ENCODE measurements at regions not wholly inside any gene's neighbourhood (a gene's known extent, or its start where the extent isn't known, plus 50 kb on each side); places are given as distances from the start of the nearest gene placed in this dataset.

- FAIRE-seq: peak; percentile 92
- H3K18ac ChIP-seq (ENCODE audit: extremely low read depth, low read length): no peak overlapping the region
- TF ChIP-seq, protein P1, sequence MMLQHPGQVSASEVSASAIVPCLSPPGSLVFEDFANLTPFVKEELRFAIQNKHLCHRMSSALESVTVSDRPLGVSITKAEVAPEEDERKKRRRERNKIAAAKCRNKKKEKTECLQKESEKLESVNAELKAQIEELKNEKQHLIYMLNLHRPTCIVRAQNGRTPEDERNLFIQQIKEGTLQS (IDR thresholded peaks at IDR 0.05; ENCODE audit: insufficient read depth, low read depth, low read length): no peak
- TF ChIP-seq PHF8 (conservative IDR thresholded peaks at IDR 0.05; ENCODE audit: low read depth, low read length) (no peak), BRCA1 (IDR thresholded peaks at IDR 0.05; ENCODE audit: low read depth, low read length) (no peak), TAF1 (IDR thresholded peaks at IDR 0.05; ENCODE audit: low read depth, low read length) (no peak), SIX5 (IDR thresholded peaks at IDR 0.05; ENCODE audit: low read depth, low read length) (no peak), ATF2 (IDR thresholded peaks at IDR 0.05; ENCODE audit: low read length) (no peak), YY1 (IDR thresholded peaks at IDR 0.05; ENCODE audit: low read depth, low read length) (no peak), POLR2AphosphoS5 (IDR thresholded peaks at IDR 0.05; ENCODE audit: low read depth, low read length) (no peak), CTCF (IDR thresholded peaks at IDR 0.05; ENCODE audit: control extremely low read depth in 1 of 3, insufficient read depth in 1 of 3, low read depth in 1 of 3, low read length in 3 of 3) (no peak), RFX5 (IDR thresholded peaks at IDR 0.05; ENCODE audit: borderline replicate concordance, low read depth, low read length) (no peak)
Measured at GRCh38 chrX:43008356-43008755, 230.4 kb upstream of the PPP1R2C start.

More at GRCh38 chrX:43008356-43008755, 230.4 kb upstream of the PPP1R2C start:
- no peak overlapping the region for H2BK15ac ChIP-seq (ENCODE audit: low read length)
- peaks cover 0 to 7% (median 1%) of the 10 kb centered on the region in 4 experiments; a peak in 2 of 7 replicates for H3K4me1 ChIP-seq (replicated peaks in 1 of 4; ENCODE audit: control insufficient read depth in 3 of 4, insufficient read depth in 4 of 4, low read length in 3 of 4)
- 0 out of 2 replicates have a peak overlapping the region, but pooled peaks have one; percentile 48 for H2BK20ac ChIP-seq (ENCODE audit: low read length)
- H4K5ac ChIP-seq (ENCODE audit: insufficient read length, low read depth, low read length): peak overlapping the region; percentile 51
- H3K9me3 ChIP-seq (ENCODE audit: insufficient read depth in 2 of 2, low read depth in 1 of 2, low read length in 1 of 2): no peaks in the 10 kb centered on the region
- H2AK5ac ChIP-seq (ENCODE audit: low read depth, low read length): no peak overlapping the region
- peak overlapping the region; percentile 84 for H4K91ac ChIP-seq (replicated peaks; ENCODE audit: insufficient read length, low read length)
- H3K79me1 ChIP-seq (ENCODE audit: low read depth, low read length): no peaks in the 10 kb centered on the region
- ChIA-PET POLR2A (ENCODE audit: partially characterized antibody) (no interaction called here), CTCF (ENCODE audit: partially characterized antibody) (no interaction called here)
- no peak for DNase-seq (ENCODE audit: low read depth in 1 of 2, low spot score in 2 of 2)
- no peak overlapping the region for H2BK12ac ChIP-seq (ENCODE audit: low read depth, low read length)
- H4K20me1 ChIP-seq (replicated peaks in 1 of 2; ENCODE audit: control insufficient read depth in 1 of 2, insufficient read depth in 2 of 2, low read length in 2 of 2): no peaks in the 10 kb centered on the region
- H2BK120ac ChIP-seq (replicated peaks; ENCODE audit: low read depth, low read length): peak overlapping the region; percentile 89
- H3K14ac ChIP-seq (ENCODE audit: insufficient read length): no peak overlapping the region
- no peak overlapping the region for H3K27ac ChIP-seq (ENCODE audit: low read depth, low read length)
- H3K79me2 ChIP-seq (ENCODE audit: control insufficient read depth in 1 of 2, insufficient read depth in 2 of 2, low read length in 2 of 2): no peaks in the 10 kb centered on the region
- no peaks in the 10 kb centered on the region for H3K23me2 ChIP-seq (ENCODE audit: low read depth, low read length)
- no peaks in the 10 kb centered on the region for H3K27me3 ChIP-seq (replicated peaks in 1 of 4; ENCODE audit: control insufficient read depth in 3 of 4, extremely low read depth in 1 of 4, insufficient read depth in 3 of 4, low read length in 3 of 4)
- H3K23ac ChIP-seq (ENCODE audit: insufficient read length): no peak overlapping the region
- H2BK5ac ChIP-seq (ENCODE audit: low read depth, low read length): peak overlapping the region; percentile 90; the same call in 1 of the 2 replicates
- H3K4me3 ChIP-seq (ENCODE audit: extremely low read depth in 1 of 4, insufficient read depth in 2 of 4, low read depth in 3 of 4, low read length in 4 of 4): no peak overlapping the region
- WGBS, 2 experiments (ENCODE audit: extremely low coverage in 1 of 2, insufficient coverage in 1 of 2, insufficient read length in 1 of 2, insufficient replicate concordance in 2 of 2, low coverage in 1 of 2, low lambda C conversion rate in 2 of 2, missing lambda C conversion rate in 1 of 2): 27% methylated on average over 1 of the region's 1 CpG; no CpG with 5 or more reads in 1 of the 2 experiments
- no peak overlapping the region for H3K9ac ChIP-seq (replicated peaks in 1 of 4; ENCODE audit: extremely low read depth in 1 of 4, low read depth in 3 of 4, low read length in 3 of 4)
- H4K8ac ChIP-seq (ENCODE audit: extremely low read depth, insufficient read depth, low read length): no peak overlapping the region
- H2AFZ ChIP-seq (ENCODE audit: low read length): no peak overlapping the region
- no peaks in the 10 kb centered on the region; a peak in 1 of 8 replicates for H3K36me3 ChIP-seq (ENCODE audit: control insufficient read depth in 2 of 4, insufficient read depth in 4 of 4, low read length in 3 of 4)
- no peak overlapping the region for H3K56ac ChIP-seq (replicated peaks; ENCODE audit: insufficient read length, low read depth, low read length)
- H3K4ac ChIP-seq (replicated peaks; ENCODE audit: insufficient read length, low read depth, low read length): no peak overlapping the region
- no peak overlapping the region for H3K4me2 ChIP-seq (ENCODE audit: insufficient read depth in 1 of 2, low read depth in 2 of 2, low read length in 2 of 2)
